Suppressor macrophage treated with lipopolysaccharide for 4 hours (primary cell): ENCODE measurements at regions not wholly inside any gene's neighbourhood (a gene's known extent, or its start where the extent isn't known, plus 50 kb on each side); places are given as distances from the start of the nearest gene placed in this dataset.
"Not testable (repeated sequence)": the region's sequence is repeated elsewhere in the genome, so short reads cannot be mapped to it uniquely, and the experiment has no call there.

Experiments used
- DNase-seq: peaks from one replicate; pipeline ENCODE4 v3.0.0-alpha.2; 2020

DNA sequence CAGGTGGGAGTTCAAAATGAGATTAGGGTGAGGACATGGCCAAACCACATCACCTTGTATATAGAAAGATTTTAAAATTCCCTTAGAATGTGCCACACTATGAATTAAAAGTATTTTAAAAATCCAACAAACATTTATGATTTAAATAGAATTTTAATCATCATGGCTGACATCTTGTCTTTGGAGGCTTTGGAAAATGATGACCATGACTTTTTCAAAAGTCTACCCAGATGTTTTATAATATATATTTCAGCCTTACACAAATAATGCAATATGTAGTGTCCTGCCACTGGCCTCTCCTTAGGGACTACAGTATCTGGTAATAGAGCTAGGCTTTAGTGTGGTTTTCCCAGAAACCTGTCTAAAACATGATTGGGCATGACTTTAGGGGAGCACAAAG lies 1353.4 kb upstream of the GOT2 start:
- no peak for DNase-seq

DNA sequence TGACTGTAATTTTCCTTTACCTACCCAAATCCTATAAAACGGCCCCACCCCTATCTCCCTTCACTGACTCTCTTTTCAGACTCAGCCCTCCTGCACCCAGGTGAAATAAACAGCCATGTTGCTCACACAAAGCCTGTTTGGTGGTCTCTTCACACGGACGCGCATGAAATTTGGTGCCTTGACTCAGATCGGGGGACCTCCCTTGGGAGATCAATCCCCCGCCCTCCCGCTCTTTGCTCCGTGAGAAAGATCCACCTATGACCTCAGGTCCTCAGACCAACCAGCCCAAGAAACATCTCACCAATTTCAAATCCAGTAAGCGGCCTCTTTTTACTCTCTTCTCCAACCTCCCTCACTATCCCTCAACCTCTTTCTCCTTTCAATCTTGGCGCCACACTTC lies 1344.7 kb upstream of the GOT2 start:
- DNase-seq = not testable (repeated sequence)

DNA sequence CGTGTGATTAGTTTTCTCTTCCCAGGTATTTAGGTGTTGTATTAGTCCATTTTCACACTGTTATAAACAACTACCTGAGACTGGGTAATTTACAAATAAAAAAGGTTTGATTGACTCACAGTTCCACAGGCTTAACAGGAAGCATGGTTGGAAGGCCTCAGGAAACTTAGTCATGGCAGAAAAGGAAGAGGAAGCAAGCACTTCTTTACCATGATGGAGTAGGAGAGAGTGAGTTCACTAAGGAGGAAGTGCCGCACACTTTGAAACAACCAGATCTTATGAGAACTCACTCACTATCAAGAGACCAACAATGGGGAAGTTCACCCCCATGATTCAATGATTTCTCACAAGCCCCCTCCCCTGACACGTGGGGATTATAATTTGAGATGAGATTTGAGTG lies 1343.7 kb upstream of the GOT2 start:
- DNase-seq = peak; percentile 24

DNA sequence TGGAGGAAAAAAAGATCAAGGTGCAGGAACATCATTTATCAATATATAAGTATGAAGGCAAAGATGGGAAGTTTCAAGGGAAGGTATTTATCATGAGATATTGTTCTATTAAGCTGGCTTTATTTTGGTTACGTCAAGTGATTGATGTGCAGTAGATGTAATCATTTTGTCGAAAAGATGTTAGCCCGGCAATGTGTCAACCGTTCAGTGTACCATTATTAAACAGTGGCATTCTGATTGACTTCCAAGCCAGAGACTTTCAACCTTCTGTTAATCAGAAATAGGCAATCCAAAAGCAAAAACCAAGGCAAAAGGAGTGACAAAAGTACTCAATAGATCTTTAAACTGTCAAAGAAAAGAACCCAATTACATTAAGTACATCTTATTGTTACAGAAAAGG lies 1340.3 kb upstream of the GOT2 start:
- DNase-seq = no peak

DNA sequence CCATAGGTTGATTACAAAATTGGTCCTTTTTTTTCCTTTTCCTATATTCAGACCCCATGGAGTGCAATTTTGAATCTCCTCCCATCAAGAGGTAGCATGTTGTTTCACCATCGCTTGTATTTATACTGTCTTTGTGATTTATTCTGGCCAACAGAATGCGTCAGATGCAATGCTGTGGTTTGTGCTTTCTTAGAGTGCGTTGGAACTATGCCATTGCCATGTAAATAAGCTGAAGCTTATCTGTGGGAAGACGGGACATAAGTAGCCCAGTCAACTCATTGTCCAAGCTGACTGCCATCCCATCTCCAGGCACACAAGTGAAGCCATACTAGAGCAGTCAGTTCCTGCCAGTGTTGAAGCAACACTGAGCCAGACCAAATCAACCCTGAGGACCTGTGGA lies 1339.3 kb upstream of the GOT2 start:
- DNase-seq = no peak

DNA sequence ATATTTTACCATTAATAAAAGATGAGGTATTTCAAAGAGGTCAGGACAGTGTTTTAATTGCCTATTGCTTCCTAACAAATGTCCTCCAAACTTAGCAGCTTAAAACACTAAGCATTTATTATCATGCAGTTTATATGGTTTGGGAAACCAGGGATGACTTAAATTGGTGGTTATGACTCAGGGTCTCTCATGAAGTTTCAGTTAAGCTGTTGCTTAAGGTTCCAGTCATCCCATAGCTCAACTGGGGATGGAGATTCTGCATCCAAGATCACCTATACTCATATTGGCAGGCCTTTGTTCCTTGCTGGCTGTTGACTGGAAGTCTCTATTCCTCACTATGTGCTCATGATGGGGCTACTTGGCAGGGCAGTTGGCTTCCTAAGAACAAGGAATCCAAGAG lies 1329.9 kb upstream of the GOT2 start:
- DNase-seq = no peak

DNA sequence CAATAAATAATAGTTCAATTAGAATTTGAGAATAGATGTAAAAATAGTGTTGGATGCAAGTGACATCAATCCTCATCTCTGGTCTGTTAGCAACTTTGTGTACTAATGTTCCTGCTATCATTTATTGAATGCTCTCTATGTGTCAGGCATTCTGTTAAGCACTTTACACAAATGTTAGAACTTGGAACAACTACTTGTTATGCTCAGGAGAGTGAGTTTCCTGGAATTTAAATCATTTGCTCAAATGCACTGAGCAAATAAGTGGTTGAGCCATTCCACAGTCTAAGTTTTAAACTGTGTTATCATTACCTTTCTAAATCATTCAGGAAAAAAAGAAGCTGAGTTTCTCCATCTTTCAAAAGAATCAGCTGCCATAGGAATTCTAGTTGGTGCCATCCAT lies 1327.3 kb upstream of the GOT2 start:
- no peak for DNase-seq

DNA sequence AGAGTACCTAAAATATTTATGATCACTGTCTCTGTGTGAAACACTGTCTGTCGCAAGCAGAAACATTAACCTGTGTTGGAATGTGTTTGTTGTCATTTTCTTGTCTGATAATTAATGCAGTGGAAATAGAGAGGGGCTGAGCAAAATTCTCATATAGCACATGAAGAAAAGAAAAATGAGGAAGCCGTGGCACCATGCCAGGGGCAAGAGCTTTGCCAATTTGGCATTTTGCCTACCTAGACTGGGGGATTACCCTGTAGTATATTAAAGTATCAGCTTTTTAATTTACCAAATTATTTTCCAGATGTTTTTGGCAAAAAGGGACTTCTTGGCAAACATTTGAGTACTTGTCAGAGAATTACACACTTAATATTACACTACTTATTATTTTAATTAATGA lies 1326.6 kb upstream of the GOT2 start:
- DNase-seq = peak; percentile 5

DNA sequence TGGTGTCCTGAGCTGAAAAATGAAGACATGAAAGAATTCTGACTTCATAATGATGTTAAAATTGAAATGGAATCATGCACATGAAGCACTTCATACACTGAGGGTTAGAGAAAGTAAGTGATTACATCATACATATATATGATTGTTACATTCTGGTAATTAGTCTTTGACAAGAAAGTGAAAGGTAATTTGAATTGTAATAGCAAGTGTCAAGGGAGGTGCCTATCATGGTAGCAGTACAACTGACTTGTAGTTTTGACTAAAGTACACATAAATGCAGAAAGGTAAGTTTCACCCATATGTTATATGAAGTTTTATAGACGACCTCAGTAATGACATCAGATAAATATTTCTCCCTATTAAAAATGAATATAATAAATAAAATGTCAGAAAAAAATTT lies 1325.0 kb upstream of the GOT2 start:
- DNase-seq = no peak

DNA sequence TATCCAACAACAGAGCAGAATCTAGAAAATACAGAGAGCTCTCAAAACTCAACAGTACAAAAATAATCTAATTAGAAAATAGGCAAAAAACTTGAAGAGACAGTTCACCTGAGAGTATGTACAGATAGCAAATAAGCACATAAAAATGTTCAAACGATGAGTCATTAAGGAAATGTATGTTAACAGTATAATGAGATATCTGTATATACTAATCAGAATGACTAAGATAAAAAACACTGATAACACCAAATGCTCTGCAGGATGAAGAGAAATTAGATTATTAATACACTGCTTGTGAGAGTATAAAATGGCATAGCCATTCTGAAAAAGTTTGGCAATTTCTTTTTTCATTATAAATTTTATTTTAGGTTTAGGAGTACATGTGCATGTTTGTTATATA lies 1307.6 kb upstream of the GOT2 start:
- DNase-seq = no peak

DNA sequence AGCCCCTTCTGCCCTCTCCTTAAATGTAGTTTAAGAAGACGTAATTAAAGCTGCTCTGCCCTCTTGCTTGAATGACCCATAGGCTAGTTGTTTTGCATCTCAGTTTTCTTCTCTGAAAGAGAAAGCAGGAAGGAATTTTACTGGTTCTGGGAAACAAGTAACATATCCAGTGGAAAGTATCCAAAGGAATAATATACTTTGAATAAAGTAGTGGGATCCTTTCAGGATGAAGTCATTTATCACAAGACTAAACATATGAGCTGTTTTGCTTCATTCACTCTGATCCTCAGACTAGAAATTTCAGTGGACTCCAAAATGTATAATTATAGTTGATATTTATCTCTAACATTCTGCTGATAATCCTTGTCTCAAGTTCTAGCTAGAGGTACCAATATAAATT lies 1297.6 kb upstream of the GOT2 start:
- DNase-seq = no peak

DNA sequence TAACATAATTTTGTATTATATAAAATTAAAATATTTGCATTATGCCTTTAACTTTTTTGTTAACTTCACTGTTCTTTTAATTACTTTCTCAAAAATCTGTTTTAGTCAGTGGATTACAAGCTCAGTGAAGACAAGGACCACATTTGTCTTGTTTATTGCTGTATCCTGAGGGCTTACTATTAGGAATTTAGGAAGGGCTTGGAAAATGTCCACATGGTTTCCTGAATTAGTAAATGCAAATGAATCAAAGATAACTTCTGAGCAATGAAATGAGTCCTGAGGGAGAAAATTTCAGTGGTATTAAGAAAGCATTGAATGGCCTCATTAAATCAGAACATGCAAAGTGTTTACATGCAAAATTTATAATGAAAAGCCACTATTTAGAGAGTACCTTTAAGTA lies 1293.2 kb upstream of the GOT2 start:
- DNase-seq = no peak

DNA sequence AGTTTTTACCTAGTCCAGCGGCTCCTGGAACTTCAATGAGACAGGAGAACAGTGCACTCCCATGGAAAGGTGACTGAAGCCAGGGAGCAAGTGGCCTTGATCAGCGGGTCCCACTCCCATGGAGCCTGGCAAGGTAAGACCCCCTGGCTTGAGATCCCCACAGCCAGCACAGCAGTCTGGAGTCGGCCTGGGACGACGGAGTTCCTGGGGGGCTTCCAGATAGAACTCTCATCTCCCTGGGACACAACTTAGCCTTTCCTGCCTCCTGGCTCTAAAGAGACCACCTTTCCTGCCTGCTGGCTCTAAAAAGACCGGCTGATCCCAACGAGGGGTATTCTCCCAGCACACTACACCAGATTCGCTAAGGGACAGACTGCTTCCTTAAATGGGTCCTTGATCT lies 1279.0 kb upstream of the GOT2 start:
- DNase-seq = no peak

DNA sequence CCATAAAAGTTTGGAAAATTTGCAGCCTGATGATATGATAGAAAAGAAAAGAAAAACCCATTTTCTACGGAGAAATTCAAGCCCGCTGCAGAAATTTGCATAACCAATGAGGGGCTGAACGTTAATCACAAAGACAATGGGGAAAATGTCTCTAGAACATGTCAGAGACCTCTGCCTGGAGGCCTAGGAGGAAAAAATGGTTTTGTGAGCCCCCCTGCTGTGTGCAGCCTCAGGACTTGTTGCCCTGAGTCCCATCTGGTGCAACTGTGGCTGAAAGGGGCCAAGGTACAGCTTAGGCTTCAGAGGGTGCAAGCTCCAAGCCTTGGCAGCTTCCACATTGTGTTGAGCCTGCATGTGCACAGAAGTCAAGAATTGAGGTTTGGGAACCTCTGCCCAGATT lies 1267.4 kb upstream of the GOT2 start:
- no peak for DNase-seq

DNA sequence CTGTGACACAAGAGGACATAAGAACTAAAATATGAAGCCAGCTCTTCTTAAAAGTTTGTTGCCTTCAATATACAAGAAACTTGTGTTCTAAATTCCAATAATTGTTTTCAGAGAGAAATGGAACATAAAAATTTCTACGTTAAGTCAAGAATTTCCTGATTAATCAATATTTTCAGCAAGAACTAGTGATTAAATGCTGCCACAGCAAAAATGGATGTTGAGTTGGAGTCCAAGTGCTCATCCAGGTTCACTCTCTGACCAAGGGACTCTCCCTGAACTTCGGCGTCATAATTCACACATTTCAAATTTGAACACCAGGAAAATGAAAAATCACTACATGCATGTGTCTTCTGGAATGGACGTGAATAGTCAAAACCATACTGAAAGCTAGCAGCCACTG lies 1263.6 kb upstream of the GOT2 start:
- DNase-seq = no peak

DNA sequence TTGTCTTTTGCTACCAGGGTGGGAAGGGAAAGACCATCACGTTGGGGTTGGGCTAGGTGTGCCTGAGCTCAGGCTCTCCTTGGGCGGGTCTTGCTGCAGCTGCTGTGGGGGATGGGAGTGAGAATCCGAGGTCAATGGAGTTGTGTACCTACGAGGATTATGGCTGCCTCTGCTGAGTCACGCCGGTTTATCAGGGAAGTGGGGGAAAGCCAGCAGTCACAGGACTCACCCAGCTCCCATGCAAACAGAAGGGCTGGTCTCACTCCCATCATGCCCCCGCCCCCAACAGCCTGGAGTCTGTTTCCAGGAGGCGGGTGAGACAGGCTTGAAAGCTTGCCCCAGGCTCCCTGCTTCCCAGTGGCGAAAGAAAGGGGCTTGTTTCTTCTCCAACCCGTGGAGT lies 1259.0 kb upstream of the GOT2 start:
- DNase-seq = no peak

DNA sequence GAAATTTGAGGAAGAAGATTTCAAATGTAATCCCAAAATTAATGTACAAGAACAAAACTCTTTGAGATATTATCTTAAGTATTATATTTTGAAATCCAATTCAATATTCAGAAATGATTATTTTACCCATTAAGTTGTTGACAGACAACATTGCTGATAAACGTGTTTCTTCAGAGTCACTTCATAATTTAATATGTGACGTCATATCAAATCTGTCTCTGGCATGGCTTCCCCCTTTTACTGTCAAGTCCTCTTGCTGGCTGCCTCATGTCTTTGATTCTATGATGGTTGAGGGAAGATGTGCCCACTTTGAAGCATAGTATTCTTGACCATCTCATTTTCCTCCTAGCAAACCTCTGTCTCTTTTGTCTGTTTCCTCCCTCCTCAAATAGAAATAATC lies 1257.1 kb upstream of the GOT2 start:
- no peak for DNase-seq

DNA sequence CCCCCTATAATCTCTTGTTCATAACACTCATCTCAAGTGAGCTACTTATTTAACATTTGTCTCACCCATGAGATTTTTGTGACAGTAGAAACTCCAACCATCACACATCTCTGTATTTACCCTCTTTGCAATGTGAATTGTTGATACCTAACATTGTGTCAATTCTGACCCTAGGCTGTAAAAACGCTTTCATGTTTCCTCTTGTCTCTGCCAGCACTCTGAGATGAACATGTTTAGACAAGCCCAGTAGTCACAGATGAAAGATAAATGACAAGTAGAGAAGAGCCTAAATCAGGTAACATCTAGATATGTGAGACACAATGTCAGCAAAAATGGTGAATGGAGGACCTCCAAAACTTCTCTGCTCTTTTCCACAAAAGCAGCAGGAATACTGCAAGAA lies 1254.5 kb upstream of the GOT2 start:
- no peak for DNase-seq

DNA sequence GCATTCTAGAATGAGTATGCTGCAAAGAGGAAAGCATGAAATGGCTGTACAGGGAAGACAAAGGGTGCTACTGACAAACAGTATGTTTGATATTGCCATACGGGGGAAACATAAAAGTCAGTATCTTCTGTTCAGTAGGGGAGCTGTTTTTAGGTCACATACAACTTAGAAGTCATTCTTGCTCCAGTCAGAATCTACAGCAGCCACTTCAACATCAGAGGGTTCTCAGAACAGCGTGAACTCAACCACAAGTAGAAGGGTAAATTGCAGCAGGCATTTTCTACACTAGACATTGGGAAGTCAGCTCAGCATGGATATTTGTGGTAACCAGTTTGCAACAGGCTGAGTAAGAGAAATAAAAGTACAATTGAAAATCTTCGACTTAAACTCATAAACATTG lies 1241.8 kb upstream of the GOT2 start:
- DNase-seq = no peak

DNA sequence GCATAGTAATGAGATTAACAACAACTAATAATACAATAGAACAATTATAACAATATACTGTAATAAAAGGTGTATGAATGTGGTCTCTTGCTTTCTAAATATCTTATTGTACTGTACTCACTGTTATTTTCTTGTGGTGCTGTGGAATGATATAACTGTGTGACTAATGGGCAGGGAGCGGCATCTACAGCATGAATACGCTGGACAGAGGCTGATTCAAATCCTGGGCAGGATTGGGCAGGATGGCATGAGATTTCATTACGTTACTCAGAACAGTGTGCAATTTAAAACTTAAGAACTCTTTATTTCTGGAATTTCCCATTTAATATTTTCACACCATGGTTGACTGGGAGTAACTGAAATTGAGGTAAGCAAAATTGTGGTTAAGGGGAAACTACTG lies 1239.8 kb upstream of the GOT2 start:
- no peak for DNase-seq

DNA sequence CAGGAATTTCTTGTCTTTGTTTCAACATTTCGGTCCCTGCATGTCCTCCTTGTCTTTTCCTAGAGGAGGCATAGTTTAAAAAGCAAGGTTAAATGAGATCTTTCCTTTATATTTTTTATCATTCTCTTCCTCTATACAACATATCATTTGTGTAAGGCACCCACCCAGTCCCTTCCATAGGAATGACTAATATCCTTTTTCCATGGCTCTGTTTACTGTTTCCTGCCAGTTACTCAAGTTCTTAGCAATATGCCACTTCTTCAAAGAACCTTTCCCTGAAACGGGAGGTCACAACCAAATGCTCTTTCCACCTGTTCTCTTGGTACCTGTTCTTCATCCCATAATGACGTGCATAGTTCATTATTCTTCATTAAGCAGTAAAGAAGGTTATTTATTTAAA lies 1237.1 kb upstream of the GOT2 start:
- DNase-seq = no peak

DNA sequence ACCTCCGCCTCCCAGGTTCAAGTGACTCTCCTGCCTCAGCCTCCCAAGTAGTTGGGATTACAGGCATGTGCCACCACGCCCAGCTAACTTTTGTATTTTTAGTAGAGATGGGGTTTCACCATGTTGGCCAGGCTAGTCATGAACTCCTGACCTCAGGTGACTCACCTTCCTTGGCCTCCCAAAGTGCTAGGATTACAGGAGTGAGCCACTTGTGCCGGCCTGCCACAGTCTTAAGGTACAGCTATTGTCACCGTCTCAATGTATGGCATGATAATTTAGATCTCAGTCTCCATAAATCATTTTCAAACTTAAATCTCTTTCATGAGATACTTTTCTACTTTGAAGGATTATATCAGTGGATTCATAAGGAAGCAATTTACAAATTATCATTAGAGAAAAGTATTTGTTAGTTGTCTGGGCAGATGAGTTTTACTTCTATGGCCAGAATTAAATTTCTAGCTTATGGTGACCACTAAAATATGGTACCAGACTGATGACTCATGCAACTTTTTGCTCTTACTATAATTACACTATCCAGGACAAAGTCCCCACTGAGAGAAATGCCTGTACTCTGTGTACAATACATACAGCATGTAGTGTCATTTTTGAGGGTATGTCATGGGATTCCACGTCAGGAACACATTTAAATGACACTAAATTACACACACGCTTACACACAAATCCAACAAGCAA lies 1230.3 kb upstream of the GOT2 start:
- no peak for DNase-seq

DNA sequence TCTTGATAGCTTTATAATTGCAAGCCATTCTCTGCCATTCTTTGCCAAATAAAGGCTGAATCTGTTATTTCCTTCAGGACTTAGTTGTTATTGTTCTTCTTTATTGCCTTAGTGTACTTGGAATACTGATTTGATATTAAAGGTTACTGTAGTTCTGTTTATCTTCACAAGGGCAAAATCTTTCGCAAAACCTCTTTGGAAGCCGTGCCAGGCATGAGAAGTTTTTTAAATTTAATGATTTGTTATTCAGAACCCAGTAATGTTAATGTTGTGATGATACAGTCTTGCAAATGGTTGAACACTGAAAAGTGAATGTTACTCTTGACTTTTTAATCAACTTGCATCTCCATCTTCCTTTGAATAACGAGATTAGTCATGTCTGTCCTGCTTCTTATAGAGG lies 1225.2 kb upstream of the GOT2 start:
- no peak for DNase-seq

DNA sequence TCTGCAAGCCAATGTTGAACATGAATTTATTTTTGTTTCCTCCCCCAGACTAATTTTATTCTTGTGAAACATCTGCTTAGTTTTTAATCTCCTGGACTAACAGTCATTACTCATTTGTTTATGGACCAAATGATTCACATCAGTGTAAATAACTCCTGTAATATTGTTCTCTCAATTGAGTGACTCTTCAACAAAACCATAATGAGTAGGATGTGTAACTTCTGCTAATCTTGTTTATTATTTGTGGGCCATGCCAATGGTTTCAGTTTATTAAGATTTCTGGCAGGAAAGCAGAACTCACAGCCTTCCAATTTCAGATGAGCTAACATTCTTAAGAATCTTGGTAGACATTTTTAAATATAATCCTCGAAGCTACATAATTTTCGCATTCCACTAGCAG lies 1216.3 kb upstream of the GOT2 start:
- no peak for DNase-seq

DNA sequence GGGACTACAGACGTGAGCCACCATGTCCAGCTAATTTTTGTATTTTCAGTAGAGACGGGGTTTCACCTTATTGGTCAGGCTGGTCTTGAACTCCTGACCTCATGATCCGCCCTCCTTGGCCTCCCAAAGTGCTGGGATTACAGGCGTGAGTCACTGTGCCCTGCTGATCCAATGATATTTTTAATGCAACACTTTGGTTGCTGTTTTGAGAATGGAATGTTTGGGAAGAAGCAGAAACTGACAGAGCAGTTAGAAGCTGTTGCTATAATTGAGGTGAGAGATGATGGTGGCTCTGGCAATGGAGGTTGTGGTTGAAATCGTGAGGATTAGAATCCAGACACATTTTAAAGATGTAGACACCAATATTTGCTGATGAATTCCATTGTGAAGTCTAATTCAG lies 1209.9 kb upstream of the GOT2 start:
- DNase-seq = not testable (repeated sequence)

DNA sequence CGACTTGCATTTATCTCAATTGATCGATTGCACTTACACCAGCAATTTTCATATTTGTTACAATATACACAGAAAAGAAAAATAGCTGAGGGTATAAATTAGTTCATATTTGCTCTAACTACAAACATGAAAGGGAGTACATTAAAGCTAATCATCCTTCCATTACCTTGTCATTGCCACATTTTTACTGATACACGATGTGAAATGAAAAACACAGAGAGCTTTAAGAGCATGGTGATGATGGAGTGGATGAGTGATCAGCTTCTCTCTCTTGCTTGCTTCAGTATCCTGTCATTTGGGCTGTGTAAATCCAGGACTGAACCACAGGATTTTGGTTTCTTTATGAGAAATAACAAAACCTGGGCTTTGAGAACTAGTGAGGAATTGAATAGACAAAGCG lies 1207.5 kb upstream of the GOT2 start:
- no peak for DNase-seq
